T47D (cell line): ENCODE measurements at regions not wholly inside any gene's neighbourhood (a gene's known extent, or its start where the extent isn't known, plus 50 kb on each side); places are given as distances from the start of the nearest gene placed in this dataset.

Source experiments
- DNase-seq, 2 experiments: peaks; one replicate each; pipeline versions ENCODE4 v3.0.0 to v3.0.0-alpha.2; 2011 to 2012; ENCODE audit warnings: low read depth in 1 of 2, low spot score in 1 of 2
- JUND ChIP-seq: IDR thresholded peaks from 2 replicates; pipeline ENCODE4 v1.6.1; 2012; ENCODE audit warnings: low read depth
- in situ Hi-C: cut with HindIII; loops from 2 replicates; pipeline ENCODE4 v1.10.0; 2016; ENCODE audit warnings: low sequenced_read_pairs, low pct_unique_long_range_greater_than_20kb

DNA sequence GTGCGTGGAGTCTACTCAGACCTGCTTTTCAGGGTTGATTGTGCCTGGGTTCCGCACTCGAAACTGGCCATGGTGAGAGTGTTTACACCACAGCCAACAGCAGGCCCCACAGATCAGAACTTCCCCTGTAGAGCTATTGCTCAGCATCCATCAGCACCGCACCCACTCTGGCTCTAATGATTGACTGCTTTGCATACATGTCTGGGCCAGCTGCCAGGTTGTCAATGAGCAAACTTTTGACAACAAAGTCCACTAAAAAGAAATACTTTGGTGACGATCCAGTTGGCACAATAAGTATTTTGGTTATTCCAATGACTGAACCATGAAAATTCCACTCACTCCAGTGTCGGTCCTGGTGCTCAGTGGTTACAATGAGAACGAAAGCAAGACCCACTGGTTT lies 190.7 kb downstream of the FOXL1 start:
- TF ChIP-seq JUND = no peak
- no peak for DNase-seq
- in situ Hi-C loops = no loop called here

DNA sequence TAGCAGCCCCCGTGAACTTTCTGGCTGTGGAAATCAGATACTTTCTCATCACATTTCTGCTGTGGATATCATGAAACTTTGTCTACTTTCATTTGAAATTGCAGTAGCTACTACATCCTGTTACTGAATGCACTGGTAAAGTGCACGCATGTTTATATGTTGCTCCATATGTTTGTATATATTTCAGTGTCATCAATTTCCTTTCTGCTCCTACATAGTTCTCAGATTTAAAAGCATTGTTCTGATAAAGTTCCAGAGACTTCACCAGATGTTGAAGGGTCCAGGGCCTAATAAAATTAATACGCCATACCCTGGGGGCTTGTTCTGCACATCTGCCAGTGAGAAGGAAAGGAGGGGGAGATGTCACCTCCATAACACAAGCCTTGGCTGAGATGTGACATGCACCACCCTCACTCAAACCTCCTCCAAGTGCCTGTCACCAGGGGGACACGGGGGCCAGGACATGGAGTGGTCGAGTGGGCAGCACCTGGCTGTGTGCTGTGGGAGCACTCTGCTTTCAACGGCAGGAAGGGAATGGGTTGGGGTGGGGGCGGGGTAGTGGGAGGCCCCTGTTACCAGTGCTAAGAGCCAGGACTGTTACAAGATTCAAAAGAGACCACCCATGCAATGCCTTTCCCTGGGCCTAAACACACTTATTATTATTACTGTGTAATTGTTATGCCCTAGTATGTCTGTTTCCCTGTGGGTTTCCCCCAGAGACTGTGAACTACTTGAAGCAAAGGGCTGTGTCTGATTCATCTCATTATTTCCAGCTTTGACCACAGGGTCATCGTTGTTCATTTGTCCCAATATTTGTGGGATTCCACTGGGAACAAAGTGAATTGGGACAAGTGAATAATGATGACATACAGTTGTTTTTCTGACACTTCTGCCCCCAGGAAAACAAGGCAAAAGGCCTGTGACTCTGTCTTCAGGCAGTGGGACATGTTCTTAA lies 193.4 kb downstream of the FOXL1 start:
- no peak for DNase-seq
- in situ Hi-C loops = no loop called here
- no peak for TF ChIP-seq JUND

DNA sequence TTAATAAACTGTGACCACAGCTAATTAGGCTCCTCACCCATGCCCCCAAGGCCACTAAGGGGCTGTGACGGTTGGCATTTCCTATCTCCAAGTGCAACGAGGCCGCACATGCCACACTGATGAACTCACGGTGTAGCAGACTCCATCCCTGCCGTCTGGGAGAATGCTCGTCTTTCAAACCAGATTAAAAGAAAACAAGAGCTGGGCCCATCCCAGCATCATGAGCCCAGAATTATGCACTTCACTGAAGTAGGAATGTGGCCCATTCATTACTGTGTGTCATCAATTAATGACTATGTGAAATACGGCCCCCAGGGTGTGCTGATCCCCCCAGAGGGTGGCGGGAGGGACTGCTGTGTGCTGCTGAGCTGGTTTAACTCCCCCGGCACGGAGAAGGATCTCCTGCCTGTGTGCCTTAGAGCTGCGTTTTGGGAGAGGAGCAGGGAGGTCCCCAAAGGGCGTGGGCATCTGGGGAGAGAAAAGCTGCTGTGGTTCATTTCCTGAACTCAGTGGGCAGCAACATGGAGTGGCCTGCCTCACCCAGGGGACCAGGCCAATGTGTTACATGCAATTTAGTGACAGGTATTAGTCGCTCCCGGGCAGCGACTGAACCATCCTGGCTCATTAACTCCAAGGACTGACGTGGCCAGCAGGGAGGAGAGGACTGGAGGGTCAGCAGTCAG lies 194.5 kb downstream of the FOXL1 start:
- no peak for TF ChIP-seq JUND
- no peak for DNase-seq
- in situ Hi-C loops = no loop called here

DNA sequence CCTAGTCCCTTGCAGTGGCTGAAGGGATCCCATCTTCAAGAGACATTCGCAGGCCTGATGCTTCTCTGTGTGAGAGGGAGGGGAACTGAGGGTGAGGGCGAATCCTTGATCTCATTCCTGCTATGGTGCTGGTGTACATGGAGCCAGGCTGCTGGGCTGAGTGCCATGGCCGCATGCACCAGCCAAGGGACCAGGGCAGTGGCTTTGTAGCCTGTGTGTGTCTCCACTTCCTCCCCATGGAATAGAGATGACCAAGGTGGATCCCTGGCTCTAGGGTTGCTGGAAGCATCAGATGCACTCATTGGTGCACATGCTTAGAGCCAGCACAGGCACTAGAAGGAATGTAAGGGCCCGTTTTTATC lies 195.0 kb downstream of the FOXL1 start:
- TF ChIP-seq JUND = no peak
- DNase-seq = no peak
- in situ Hi-C loops = no loop called here

DNA sequence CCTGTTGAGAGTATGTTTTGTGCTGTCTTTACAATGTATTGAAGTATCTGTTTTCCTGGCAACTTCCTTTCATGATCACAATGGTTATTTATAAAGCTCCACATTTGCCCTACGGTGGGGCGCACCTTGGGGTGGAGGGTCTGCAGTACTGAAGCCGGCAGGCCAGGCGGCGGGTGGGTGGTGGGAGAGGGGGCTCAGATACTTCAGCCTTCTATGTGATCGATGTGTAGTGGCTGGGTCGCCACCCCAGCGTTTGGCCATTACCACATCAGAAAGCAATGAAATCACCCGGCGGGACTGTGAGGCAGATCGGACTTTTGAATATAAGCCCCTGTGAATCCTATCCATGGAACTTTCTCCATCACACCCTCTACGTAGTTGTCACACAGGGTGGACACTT lies 196.6 kb downstream of the FOXL1 start:
- DNase-seq = no peak
- TF ChIP-seq JUND = no peak
- in situ Hi-C loops = no loop called here

DNA sequence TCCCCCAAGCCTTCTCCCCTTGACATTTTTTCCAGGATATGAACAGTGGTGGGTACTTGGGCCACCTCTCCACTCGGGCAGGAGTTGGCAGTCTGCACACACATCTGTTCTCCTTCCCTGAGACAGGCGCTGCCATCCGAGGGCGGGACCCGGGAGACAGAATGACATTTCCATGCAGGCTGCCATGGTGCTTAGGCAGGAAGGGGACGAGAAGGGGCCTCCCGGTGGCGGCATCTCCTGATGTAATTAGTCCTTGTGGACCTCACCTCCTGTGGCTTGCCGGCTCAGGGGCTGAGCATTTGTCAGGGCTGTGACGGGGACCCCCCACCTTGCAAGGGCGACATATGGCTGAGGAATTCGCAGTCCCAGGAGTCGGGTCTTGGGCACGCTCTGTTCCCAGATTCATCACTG lies 197.2 kb downstream of the FOXL1 start:
- no peak for TF ChIP-seq JUND
- DNase-seq = no peak
- in situ Hi-C loops = no loop called here

DNA sequence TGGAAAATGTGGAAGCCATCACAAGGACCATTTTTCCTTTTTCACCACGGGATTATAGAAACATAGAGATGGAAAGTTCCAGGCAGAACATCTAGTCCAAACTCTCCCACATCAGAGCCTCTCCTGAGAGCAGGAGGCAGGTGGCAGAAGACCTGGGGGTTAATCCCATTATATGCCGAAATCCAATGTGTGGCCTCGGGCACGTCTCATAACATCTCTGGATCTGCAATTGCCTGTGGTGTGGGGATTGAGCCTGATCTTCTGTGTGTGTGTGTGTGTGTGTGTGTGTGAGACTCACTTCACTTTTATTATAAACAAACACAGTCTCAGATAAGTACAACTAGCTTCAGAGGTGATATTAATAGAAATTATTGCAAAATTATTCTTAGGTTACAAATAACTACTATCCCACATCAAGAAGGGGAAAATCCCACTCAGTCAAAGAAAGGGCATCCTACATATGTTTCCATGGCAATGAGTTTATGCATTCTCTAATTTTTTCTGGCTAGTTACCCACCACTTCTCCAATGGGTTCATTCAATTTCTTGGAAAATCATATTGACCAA lies 199.1 kb downstream of the FOXL1 start:
- TF ChIP-seq JUND = no peak
- in situ Hi-C loops = no loop called here
- DNase-seq = no peak

DNA sequence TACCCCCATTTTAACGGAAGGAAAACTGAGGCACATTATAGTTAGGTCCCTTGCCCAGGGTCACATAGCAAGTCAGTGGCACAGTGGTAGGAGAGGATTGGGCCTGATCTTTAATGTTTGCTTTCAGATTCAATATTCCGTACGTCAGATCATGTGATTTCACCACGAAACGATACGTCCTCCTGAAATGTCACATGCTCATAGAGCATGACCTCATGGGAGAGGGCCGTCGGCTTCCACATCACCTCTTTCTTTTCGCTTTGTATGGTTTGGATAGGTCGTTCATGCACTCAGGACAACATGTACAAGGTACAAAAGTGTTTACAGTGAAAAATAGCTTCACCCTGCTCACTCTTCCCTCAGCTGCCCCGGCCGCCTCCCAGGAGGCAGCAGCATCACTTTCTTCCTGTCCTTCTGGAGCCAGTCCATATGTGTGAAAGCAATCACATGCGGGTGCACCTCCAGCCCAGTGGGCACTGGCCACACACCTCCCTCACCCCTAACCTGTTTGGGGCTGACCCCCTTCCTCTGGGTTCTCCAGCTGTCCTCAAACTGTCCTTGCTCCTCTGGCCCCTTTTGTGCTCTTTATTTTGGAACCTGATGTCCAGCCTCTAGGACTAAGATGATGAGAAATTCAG lies 199.9 kb downstream of the FOXL1 start:
- TF ChIP-seq JUND = no peak
- DNase-seq = no peak
- in situ Hi-C loops = no loop called here

DNA sequence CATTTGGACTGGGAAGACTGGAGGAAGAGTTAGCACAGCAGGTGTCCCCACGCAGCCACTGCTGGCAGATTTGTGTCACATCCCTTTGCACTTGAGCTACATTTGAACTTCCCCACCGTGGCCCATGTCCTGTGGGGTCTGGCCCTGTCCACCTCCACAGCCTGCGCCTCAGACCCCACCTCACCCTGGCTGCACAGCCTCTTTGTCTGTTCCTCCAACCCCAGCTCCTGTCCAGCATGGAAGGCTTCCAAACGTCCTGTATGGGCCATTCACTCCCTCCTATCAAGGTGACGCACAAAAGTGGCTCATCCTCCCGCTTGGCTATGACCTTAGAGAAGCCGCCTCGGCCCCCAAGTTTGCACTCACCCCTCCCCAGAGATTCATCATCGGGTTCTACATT lies 200.6 kb downstream of the FOXL1 start:
- DNase-seq = no peak
- in situ Hi-C loops = no loop called here
- no peak for TF ChIP-seq JUND

DNA sequence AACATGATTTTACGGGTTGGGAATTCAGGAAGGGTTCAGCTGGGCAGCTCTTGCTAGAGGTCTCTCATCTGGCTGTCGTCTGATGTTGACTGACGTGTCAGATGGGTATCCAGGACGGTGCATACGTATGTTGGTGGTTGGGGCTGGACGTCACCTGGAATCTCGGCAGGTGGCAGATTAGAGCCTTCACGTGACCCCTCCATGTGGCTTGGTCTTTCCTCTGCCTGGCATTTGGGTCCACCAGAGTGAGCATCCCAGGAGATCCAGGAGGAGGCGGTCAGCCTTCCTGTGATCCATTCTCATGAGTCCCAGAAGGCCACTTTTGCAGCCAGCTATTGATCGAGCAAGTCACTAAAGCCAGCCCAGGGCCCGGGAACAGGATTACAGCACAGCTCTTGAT lies 202.7 kb downstream of the FOXL1 start:
- in situ Hi-C loops = no loop called here
- no peak for TF ChIP-seq JUND
- DNase-seq = no peak

DNA sequence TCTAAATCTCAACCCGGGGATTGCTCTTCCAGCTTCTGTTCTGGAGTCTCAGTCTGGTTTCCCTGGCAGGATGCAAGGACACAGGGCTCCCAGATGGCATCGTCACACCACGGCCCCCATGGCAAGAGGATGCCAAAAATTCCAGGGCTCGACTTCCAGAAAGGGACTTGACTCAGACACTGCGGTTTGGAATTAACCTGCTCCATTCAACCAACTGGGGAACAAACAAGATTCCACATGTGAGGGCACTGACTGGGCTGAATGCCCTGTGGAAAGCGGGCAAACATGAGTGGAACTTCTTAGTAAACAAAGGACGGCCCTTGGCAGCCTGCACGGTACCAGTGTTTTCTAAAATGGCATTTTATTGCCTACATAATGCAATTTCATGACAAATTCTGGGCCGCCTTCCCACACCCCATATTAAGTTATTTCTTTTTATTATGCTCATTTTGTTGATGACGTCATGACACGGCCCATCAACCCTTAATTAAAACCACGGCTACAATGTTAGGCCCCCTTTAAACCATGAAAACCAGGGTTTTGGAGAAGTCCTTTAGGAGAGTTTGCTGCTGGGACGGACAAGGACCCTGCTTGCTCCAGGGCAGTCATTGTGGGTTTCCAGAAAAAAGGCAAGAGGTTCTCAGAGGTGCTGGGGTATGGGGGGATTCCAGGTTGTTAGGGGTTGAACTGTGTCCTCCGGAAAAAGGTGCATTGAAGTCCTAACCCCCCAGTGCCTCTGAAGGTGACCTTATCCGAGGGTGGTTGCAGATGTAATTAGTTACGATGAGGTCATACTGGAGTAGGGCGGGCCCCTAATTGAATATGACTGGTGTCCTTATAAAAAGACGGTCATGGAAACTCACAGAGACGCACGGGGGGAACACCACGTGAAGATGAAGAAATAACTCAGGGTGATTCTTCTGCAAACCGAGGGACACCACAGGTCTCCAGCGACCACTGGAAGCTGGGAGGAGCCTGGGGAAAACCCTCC lies 205.6 kb downstream of the FOXL1 start:
- DNase-seq = peak in 1 of 2 experiments; percentile 15
- in situ Hi-C loops = no loop called here
- TF ChIP-seq JUND = no peak

DNA sequence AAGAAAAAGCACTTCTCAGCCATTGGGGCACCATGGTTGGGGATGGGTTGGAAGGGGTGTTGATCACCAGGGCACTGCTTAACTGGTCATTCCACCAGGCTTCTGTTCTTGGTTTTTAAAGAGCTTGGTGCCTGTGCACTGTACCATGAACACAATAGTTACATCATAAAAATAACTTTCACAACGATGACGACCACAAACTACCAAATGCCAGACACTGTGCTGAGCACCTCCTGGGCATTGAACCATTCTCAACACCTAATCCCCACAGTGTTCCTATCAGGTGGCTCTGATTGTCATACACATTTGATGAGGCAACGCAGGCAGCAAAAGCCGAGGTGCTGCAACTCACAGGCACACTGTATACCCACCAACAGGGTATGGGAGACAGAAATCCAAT lies 208.0 kb downstream of the FOXL1 start:
- in situ Hi-C loops = no loop called here
- DNase-seq = no peak
- TF ChIP-seq JUND = no peak
